ENCODE measurements at regions not wholly inside any gene's neighbourhood (a gene's known extent, or its start where the extent isn't known, plus 50 kb on each side); places are given as distances from the start of the nearest gene placed in this dataset.

DNA sequence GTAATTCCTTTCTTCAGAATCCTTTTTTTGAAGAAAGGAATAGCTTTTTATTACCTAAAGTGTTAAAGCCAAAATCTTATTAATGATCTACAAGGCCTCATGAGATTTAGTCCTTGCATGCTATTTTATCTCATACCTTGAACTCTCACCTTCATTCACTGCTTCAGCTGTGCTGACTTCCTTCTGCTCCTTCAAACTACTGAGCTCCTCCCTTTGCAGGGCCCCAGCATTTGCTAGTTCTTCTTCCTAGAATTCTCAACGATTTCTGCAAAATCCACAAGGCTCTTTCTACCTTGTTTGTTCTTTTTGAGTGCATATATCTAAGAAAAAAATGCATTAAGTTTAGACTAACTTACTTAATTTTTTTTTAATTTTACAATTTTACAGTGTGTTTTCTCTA, 619.5 kb downstream of the EPHA5 start:
- Histone ChIP-seq H4K8ac (ENCODE audit: extremely low read depth, insufficient read depth, low read length) (no peak overlapping the region), H4K20me1 (replicated peaks in 1 of 2; ENCODE audit: control insufficient read depth in 1 of 2, insufficient read depth in 2 of 2, low read length in 2 of 2) (no peaks in the 10 kb centered on the region), H3K79me1 (ENCODE audit: low read depth, low read length) (no peaks in the 10 kb centered on the region), H3K14ac (ENCODE audit: insufficient read length) (no peak overlapping the region), H3K79me2 (ENCODE audit: control insufficient read depth in 1 of 2, insufficient read depth in 2 of 2, low read length in 2 of 2) (no peaks in the 10 kb centered on the region), H3K4me2 (ENCODE audit: insufficient read depth in 1 of 2, low read depth in 2 of 2, low read length in 2 of 2) (no peak overlapping the region), H3K4me1 (replicated peaks in 1 of 4; ENCODE audit: control insufficient read depth in 3 of 4, insufficient read depth in 4 of 4, low read length in 3 of 4) (no peaks in the 10 kb centered on the region), H3K36me3 (ENCODE audit: control insufficient read depth in 2 of 4, insufficient read depth in 4 of 4, low read length in 3 of 4) (no peaks in the 10 kb centered on the region; a peak in 1 of 8 replicates), H3K56ac (replicated peaks; ENCODE audit: insufficient read length, low read depth, low read length) (no peak overlapping the region), H4K91ac (replicated peaks; ENCODE audit: insufficient read length, low read length) (no peak overlapping the region), H3K4me3 (ENCODE audit: extremely low read depth in 1 of 4, insufficient read depth in 2 of 4, low read depth in 3 of 4, low read length in 4 of 4) (no peak overlapping the region), H4K5ac (ENCODE audit: insufficient read length, low read depth, low read length) (no peak overlapping the region), H3K4ac (replicated peaks; ENCODE audit: insufficient read length, low read depth, low read length) (no peak overlapping the region), H3K27me3 (replicated peaks in 1 of 4; ENCODE audit: control insufficient read depth in 3 of 4, extremely low read depth in 1 of 4, insufficient read depth in 3 of 4, low read length in 3 of 4) (no peaks in the 10 kb centered on the region), H2BK15ac (ENCODE audit: low read length) (no peak overlapping the region), H2BK12ac (ENCODE audit: low read depth, low read length) (no peak overlapping the region), H3K9me3 (ENCODE audit: insufficient read depth in 2 of 2, low read depth in 1 of 2, low read length in 1 of 2) (no peaks in the 10 kb centered on the region), H3K23ac (ENCODE audit: insufficient read length) (no peak overlapping the region), H2BK20ac (ENCODE audit: low read length) (no peak overlapping the region), H3K27ac (ENCODE audit: low read depth, low read length) (no peak overlapping the region), H2AFZ (ENCODE audit: low read length) (no peak overlapping the region), H2BK5ac (ENCODE audit: low read depth, low read length) (no peak overlapping the region), H2BK120ac (replicated peaks; ENCODE audit: low read depth, low read length) (no peak overlapping the region), H3K23me2 (ENCODE audit: low read depth, low read length) (no peaks in the 10 kb centered on the region), H2AK5ac (ENCODE audit: low read depth, low read length) (no peak overlapping the region), H3K18ac (ENCODE audit: extremely low read depth, low read length) (no peak overlapping the region), H3K9ac (replicated peaks in 1 of 4; ENCODE audit: extremely low read depth in 1 of 4, low read depth in 3 of 4, low read length in 3 of 4) (no peak overlapping the region)
- ChIA-PET POLR2A (ENCODE audit: partially characterized antibody) (no interaction called here), CTCF (ENCODE audit: partially characterized antibody) (no interaction called here)
- TF ChIP-seq ATF3 (IDR thresholded peaks at IDR 0.05; ENCODE audit: insufficient read depth, low read depth, low read length) (no peak), SRF (IDR thresholded peaks at IDR 0.05; ENCODE audit: low read depth, low read length) (no peak), MAX (IDR thresholded peaks at IDR 0.05) (no peak), GTF2F1 (IDR thresholded peaks at IDR 0.05; ENCODE audit: borderline replicate concordance, low read depth, low read length) (no peak), KDM5A (IDR thresholded peaks at IDR 0.05; ENCODE audit: low read length) (no peak), NRF1 (IDR thresholded peaks at IDR 0.05; ENCODE audit: low read depth, low read length) (no peak), TCF12 (IDR thresholded peaks at IDR 0.05; ENCODE audit: low read depth, low read length) (no peak), CTBP2 (IDR thresholded peaks at IDR 0.05; ENCODE audit: borderline replicate concordance, insufficient read depth, insufficient read length, low read length) (no peak), BCL11A (IDR thresholded peaks at IDR 0.05; ENCODE audit: low read depth in 2 of 2, low read length in 2 of 2) (no peak)
- TF ChIP-seq, protein P1, sequence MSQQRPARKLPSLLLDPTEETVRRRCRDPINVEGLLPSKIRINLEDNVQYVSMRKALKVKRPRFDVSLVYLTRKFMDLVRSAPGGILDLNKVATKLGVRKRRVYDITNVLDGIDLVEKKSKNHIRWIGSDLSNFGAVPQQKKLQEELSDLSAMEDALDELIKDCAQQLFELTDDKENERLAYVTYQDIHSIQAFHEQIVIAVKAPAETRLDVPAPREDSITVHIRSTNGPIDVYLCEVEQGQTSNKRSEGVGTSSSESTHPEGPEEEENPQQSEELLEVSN (IDR thresholded peaks at IDR 0.05) = no peak
- FAIRE-seq (no peak), DNase-seq (ENCODE audit: low read depth in 1 of 2, low spot score in 2 of 2) (no peak)
- 38% methylated on average over 1 of the region's 1 CpG; no CpG with 5 or more reads in 1 of the 2 experiments for WGBS, 2 experiments (ENCODE audit: extremely low coverage in 1 of 2, insufficient coverage in 1 of 2, insufficient read length in 1 of 2, insufficient replicate concordance in 2 of 2, low coverage in 1 of 2, low lambda C conversion rate in 2 of 2, missing lambda C conversion rate in 1 of 2)
